GM20000 (cell line): ENCODE measurements at regions not wholly inside any gene's neighbourhood (a gene's known extent, or its start where the extent isn't known, plus 50 kb on each side); places are given as distances from the start of the nearest gene placed in this dataset.

ENCODE experiments used
- DNase-seq: peaks from one replicate; pipeline ENCODE4 v3.0.0; 2012; ENCODE audit warnings: low spot score
- TF ChIP-seq, protein P1 (sequence below): IDR thresholded peaks from 2 replicates; pipeline ENCODE4 v1.5.1; 2012; ENCODE audit warnings: mild to moderate bottlenecking, control low read depth; ENCODE audit errors: extremely low read depth, missing control alignments

DNA sequence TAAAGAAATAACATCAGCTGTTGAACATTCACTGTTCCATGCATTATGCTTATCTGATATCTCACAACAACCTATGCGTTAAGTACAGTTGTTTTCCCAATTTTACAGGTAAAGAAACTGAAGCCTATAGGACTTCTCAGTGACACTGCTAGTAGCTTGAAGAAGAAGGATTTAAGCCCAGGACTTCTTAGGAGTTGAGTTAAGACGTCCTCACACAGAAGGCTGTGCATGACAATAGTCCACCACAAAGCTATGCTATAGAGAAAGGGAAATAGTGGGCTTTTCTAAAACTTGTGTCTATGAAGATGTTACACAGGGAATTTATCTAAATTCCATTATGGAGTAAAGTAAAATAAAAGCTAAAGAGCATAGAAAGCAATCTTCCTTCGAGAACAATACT lies 120.5 kb upstream of the RASSF8 start:
- TF ChIP-seq, protein P1, sequence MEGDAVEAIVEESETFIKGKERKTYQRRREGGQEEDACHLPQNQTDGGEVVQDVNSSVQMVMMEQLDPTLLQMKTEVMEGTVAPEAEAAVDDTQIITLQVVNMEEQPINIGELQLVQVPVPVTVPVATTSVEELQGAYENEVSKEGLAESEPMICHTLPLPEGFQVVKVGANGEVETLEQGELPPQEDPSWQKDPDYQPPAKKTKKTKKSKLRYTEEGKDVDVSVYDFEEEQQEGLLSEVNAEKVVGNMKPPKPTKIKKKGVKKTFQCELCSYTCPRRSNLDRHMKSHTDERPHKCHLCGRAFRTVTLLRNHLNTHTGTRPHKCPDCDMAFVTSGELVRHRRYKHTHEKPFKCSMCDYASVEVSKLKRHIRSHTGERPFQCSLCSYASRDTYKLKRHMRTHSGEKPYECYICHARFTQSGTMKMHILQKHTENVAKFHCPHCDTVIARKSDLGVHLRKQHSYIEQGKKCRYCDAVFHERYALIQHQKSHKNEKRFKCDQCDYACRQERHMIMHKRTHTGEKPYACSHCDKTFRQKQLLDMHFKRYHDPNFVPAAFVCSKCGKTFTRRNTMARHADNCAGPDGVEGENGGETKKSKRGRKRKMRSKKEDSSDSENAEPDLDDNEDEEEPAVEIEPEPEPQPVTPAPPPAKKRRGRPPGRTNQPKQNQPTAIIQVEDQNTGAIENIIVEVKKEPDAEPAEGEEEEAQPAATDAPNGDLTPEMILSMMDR = no peak

DNA sequence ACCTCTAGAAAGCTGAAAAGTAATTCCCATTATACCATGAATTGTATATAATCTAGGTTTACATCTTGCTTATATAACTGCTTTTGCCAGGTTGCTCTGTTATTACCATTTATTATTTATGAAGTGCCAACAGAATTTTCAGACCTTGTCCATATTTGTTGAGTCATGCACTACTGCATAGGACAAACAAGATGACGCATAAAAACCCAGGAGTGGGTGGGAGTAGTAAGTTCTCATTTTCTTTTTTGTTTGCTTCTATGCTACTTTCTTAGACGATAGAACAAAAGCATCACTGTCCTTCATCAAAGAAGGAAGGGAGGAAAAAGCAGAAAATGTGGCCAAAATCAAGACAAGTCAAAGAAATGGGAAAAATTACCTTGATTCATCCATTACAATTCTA lies 119.0 kb upstream of the RASSF8 start:
- TF ChIP-seq, protein P1 = no peak
- no peak for DNase-seq

More for the DNA sequence above, 120.5 kb upstream of the RASSF8 start:
- no peak for DNase-seq

DNA sequence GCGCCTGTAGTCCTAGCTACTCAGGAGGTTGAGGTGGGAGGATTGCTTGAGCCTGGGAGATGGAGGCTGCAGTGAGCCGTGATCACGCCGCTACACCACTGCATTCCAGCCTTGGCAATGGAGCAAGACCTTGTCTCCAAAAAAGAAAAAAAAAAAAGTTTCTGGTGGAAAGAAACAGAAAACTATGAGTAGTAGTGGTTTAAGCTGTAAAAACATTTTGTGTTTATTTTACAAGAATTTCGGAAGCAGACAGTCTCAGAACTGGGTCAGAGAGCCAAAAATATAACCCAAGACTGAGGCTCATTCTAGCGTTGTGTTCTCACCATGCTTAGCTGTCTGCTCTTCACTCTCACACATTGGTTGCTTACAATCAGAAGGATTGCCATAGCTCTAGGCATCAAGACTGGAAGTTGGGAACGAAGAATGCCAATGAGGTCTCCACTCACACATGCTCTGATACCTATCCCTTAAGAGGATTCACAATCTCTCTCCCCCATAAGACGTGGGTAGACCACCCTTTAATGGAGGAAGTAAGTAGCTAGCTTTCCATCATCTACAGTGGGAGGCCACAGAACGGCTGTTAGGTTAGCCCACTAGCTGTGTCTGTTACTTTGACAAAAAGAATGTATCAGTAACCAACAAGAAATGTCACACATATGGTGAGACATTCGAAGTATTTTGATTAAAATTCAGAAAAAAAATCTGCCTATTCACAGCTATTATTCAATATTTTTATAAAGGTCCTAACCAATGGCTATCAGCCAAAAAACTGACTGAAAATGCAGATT lies 117.6 kb upstream of the RASSF8 start:
- DNase-seq = no peak
- TF ChIP-seq, protein P1 = no peak

DNA sequence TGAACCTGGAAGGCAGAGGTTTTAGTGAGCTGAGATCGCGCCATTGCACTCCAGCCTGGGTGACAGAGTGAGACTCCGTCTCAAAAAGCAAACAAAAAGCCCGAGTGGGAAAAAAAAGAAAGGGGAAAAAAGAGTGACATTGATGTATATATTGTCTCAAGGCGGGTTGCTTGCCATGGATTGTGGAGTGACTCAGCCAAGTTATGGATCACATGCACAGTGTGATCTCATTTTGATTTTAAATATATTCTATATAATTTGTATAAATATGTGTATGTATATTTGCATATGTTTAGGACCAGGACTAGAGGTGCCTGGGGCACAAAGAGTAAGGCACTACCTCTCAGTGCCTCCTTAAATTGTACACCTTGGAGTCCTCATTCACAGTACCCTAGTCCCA lies 116.2 kb upstream of the RASSF8 start:
- no peak for DNase-seq
- TF ChIP-seq, protein P1 = no peak

DNA sequence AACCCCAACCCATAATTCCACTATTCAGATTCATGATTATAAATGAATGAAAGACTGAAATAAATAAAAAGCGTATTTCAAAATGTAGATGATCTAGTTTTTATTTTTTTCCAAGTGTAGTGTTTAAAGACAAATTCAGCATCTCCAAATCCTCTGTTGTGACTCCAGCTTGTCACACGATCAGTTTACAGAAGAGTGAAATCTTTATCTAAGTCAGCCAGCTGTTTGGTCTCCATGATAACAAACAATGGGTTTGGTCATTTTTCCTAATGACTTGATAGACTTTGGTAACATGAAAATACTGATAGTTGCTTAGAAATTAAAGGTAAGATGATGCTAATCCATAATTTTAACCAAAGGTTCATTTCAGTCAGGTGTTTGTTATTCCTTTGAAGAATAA lies 114.5 kb upstream of the RASSF8 start:
- TF ChIP-seq, protein P1 = no peak
- DNase-seq = no peak

DNA sequence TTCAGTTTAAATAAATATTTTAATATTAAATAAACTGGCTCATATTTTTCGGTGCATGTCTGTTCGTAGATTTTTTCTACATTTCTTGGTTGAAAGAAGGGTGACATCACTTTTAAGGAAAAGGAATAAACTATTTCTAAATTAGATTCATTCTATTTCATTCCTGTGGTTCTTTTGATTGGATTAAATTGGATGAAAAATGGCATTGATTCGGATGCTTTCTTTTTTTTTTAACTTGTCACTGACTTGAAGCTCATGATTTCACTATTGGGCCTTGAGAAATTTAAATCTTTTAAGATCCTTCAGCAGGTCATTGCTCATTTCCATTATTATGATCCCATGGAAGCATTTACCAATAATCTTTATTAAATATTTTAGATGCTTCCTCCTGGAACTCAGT lies 113.1 kb upstream of the RASSF8 start:
- TF ChIP-seq, protein P1 = no peak
- DNase-seq = no peak

DNA sequence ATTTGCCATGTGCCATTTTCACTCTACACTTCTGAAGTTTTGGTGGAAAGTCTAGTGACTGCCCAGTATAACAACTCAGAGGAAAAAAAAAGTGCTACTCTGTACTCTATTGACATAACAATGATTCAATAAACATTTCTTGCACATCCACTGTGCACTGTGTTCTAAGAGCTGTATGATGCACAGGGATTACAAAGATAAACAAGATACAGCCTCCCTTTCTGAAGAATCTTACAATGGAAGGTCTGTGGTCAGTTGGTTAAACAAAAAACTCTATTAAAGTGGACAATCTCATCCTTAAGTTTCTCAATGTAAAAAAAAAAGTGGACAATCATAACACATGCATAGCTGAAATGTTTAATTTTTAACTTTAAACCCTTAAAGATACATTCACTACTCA lies 105.7 kb upstream of the RASSF8 start:
- TF ChIP-seq, protein P1 = no peak
- DNase-seq = no peak
